Endothelial cell (in vitro differentiated cells): ENCODE measurements at regions not wholly inside any gene's neighbourhood (a gene's known extent, or its start where the extent isn't known, plus 50 kb on each side); places are given as distances from the start of the nearest gene placed in this dataset.

Source experiments
- DNase-seq: peaks from one replicate; pipeline ENCODE4 v3.0.0; 2021; ENCODE audit warnings: low spot score
- H3K27ac Mint-ChIP-seq: one replicate; pipeline ENCODE4 v1.8.0; 2021; ENCODE audit warnings: mixed read lengths, inconsistent platforms; ENCODE audit not compliant: unreplicated experiment
- H3K27me3 Mint-ChIP-seq: one replicate; pipeline ENCODE4 v1.8.0; 2021; ENCODE audit warnings: mild to moderate bottlenecking, moderate library complexity, mixed read lengths, inconsistent platforms; ENCODE audit not compliant: unreplicated experiment
- H3K36me3 Mint-ChIP-seq: one replicate; pipeline ENCODE4 v1.8.0; 2021; ENCODE audit warnings: mild to moderate bottlenecking, low read depth, mixed read lengths, inconsistent platforms; ENCODE audit not compliant: unreplicated experiment
- H3K4me1 Mint-ChIP-seq: one replicate; pipeline ENCODE4 v1.8.0; 2021; ENCODE audit warnings: mild to moderate bottlenecking, mixed read lengths, inconsistent platforms; ENCODE audit not compliant: unreplicated experiment
- H3K4me3 Mint-ChIP-seq: one replicate; pipeline ENCODE4 v1.8.0; 2021; ENCODE audit warnings: mild to moderate bottlenecking, mixed read lengths, inconsistent platforms; ENCODE audit not compliant: unreplicated experiment
- H3K9me3 Mint-ChIP-seq: one replicate; pipeline ENCODE4 v1.8.0; 2021; ENCODE audit warnings: mixed read lengths, inconsistent platforms; ENCODE audit not compliant: unreplicated experiment
- CTCF ChIP-seq: fragments of 200-600 bp; sonication (generic); IDR thresholded peaks from one replicate; pipeline ENCODE4 v1.5.0; 2021; ENCODE audit warnings: antibody characterized with exemption; ENCODE audit not compliant: unreplicated experiment

- no peak for TF ChIP-seq CTCF
- Mint-ChIP-seq H3K27ac (no peak overlapping the region), H3K36me3 (no peaks in the 10 kb centered on the region)
These were observed 271.2 kb downstream of the HAPSTR1 start for GRCh38 chr16:9362604-9363003.

GRCh38 chr16:9363520-9363919 is 272.1 kb downstream of the HAPSTR1 start:
- Mint-ChIP-seq H3K36me3 (no peaks in the 10 kb centered on the region), H3K27ac (no peak overlapping the region), H3K4me1 (no peaks in the 10 kb centered on the region), H3K9me3 (no peaks in the 10 kb centered on the region), H3K4me3 (no peak overlapping the region), H3K27me3 (no peaks in the 10 kb centered on the region)
- no peak for DNase-seq
- TF ChIP-seq CTCF = no peak

More at GRCh38 chr16:9362604-9363003, 271.2 kb downstream of the HAPSTR1 start:
- Mint-ChIP-seq H3K9me3 (no peaks in the 10 kb centered on the region), H3K27me3 (no peaks in the 10 kb centered on the region), H3K4me3 (no peak overlapping the region), H3K4me1 (no peaks in the 10 kb centered on the region)
- DNase-seq = no peak

GRCh38 chr16:9364721-9365369 is 273.4 kb downstream of the HAPSTR1 start:
- H3K4me3 Mint-ChIP-seq = no peak overlapping the region
- peaks cover 2% of the 10 kb centered on the region for H3K4me1 Mint-ChIP-seq
- no peak for DNase-seq
- no peak for TF ChIP-seq CTCF
- H3K9me3 Mint-ChIP-seq = no peaks in the 10 kb centered on the region
- H3K27me3 Mint-ChIP-seq = no peaks in the 10 kb centered on the region
- H3K36me3 Mint-ChIP-seq = no peaks in the 10 kb centered on the region
- no peak overlapping the region for H3K27ac Mint-ChIP-seq

GRCh38 chr16:9365370-9365728 is 273.9 kb downstream of the HAPSTR1 start:
- Mint-ChIP-seq H3K4me3 (no peak overlapping the region), H3K36me3 (no peaks in the 10 kb centered on the region), H3K27ac (no peak overlapping the region), H3K9me3 (no peaks in the 10 kb centered on the region), H3K27me3 (no peaks in the 10 kb centered on the region), H3K4me1 (peaks cover 2% of the 10 kb centered on the region)
- DNase-seq = no peak
- TF ChIP-seq CTCF = no peak

DNA sequence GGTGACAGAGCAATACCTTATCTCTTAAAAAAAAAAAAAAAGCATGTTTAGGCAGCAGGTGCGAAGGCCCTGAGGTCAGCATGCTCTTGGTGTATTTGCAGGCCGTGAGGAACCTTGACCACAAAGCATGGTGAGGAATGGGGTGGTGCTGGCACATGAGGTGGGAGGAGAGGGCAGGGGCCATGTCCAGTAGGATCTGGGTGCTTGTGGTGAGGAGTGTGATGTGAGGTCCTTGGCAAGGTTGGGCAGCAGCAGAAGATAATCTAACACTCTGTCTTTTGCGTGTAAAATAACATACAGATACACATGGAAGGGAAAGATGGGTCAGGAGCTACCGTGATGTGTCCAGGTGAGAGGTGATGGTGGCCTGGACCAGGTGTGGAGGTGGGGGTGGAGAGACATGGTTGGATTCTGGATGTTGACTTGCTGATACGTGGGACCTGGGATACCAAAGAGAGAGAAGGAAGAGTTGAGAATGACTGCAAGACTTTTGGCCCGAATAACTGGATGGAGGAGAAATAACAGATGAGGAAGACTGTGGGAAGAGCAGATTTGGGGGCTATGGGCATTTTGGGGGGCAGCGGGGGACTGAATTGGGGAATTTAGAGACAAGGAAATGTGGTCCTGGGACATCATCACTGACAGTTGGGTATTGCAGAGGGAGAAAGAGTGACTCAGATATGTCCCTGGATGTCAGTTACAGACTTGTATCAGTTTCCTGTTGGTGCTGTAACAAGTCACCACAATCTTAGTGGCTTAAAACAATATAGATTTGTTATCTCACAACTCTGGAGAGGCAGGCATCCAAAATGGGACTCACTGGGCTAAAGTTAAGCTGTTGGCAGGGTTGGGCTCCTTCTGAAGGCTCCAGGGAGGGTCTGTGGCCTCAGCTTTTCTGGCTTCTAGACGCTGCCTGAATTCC is 274.9 kb downstream of the HAPSTR1 start:
- H3K4me3 Mint-ChIP-seq = no peak overlapping the region
- H3K9me3 Mint-ChIP-seq = no peaks in the 10 kb centered on the region
- H3K27ac Mint-ChIP-seq = no peak overlapping the region
- H3K4me1 Mint-ChIP-seq = peaks cover 2% of the 10 kb centered on the region
- no peak for TF ChIP-seq CTCF
- DNase-seq = no peak
- H3K36me3 Mint-ChIP-seq = no peaks in the 10 kb centered on the region
- no peaks in the 10 kb centered on the region for H3K27me3 Mint-ChIP-seq
